GM12878 (cell line): ENCODE measurements at regions not wholly inside any gene's neighbourhood (a gene's known extent, or its start where the extent isn't known, plus 50 kb on each side); places are given as distances from the start of the nearest gene placed in this dataset.

Source experiments
- FOS ChIP-seq: IDR thresholded peaks from 3 replicates; pipeline ENCODE4 v1.6.1; 2011; ENCODE audit warnings: borderline replicate concordance; ENCODE audit not compliant: insufficient read length; ENCODE audit errors: extremely low read depth
- LARP7 ChIP-seq: fragments of 450-650 bp; IDR thresholded peaks from 2 replicates; pipeline ENCODE4 v1.6.1; 2017; ENCODE audit warnings: mild to moderate bottlenecking
- POLR2A ChIP-seq: IDR thresholded peaks from 2 replicates; pipeline ENCODE4 v1.6.1; 2011; ENCODE audit warnings: low read depth, mild to moderate bottlenecking, low read length
- TAF1 ChIP-seq: IDR thresholded peaks from 2 replicates; pipeline ENCODE4 v1.6.1; 2011; ENCODE audit warnings: mild to moderate bottlenecking, low read depth, low read length, borderline replicate concordance
- ZNF274 ChIP-seq: IDR thresholded peaks from one replicate; pipeline ENCODE4 v1.8.0; 2011; ENCODE audit not compliant: insufficient read length, insufficient read depth
- TF ChIP-seq, protein P1 (sequence below), 3 experiments: IDR thresholded peaks in 2 of 3; conservative IDR thresholded peaks in 1 of 3; 2 replicates each; pipeline ENCODE4 v1.5.1; 2011; ENCODE audit warnings: low read depth in 3 of 3, low read length in 3 of 3, mild to moderate bottlenecking in 3 of 3, control low read depth in 2 of 3, moderate library complexity in 2 of 3, inconsistent platforms in 1 of 3, mixed read lengths in 1 of 3; ENCODE audit not compliant: control insufficient read depth in 2 of 3, insufficient read depth in 1 of 3; ENCODE audit errors: extremely low read depth in 1 of 3

DNA sequence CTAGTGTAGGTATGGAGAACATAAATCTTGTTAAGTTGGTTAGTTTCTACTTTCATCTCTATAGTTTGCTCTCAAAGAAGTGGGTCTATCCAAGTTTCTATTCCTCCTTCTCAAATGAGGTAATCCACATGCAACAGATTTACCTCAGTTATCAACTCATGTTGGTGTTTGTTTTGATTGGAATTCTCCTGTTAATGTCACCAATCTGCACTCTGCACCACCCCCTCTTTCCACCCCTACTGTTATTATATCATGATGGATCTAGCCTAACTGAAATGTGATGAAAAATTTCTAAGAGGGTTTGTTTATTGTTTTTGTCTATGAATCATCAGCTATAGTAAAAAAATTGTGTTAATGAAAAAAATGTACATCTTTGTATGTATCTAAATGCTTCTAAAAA lies 66.1 kb downstream of the AGTR2 start:
- TF ChIP-seq ZNF274 (no peak), TAF1 (no peak), POLR2A (no peak), FOS (no peak), LARP7 (no peak)
- TF ChIP-seq, protein P1, sequence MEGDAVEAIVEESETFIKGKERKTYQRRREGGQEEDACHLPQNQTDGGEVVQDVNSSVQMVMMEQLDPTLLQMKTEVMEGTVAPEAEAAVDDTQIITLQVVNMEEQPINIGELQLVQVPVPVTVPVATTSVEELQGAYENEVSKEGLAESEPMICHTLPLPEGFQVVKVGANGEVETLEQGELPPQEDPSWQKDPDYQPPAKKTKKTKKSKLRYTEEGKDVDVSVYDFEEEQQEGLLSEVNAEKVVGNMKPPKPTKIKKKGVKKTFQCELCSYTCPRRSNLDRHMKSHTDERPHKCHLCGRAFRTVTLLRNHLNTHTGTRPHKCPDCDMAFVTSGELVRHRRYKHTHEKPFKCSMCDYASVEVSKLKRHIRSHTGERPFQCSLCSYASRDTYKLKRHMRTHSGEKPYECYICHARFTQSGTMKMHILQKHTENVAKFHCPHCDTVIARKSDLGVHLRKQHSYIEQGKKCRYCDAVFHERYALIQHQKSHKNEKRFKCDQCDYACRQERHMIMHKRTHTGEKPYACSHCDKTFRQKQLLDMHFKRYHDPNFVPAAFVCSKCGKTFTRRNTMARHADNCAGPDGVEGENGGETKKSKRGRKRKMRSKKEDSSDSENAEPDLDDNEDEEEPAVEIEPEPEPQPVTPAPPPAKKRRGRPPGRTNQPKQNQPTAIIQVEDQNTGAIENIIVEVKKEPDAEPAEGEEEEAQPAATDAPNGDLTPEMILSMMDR (IDR thresholded peaks at IDR 0.05 in 2 of 3, conservative IDR thresholded peaks at IDR 0.05 in 1 of 3; ENCODE audit: control insufficient read depth in 2 of 3, extremely low read depth in 1 of 3, insufficient read depth in 1 of 3, low read depth in 3 of 3, low read length in 3 of 3), result no peak
